GM12878 (cell line): ENCODE measurements at regions not wholly inside any gene's neighbourhood (a gene's known extent, or its start where the extent isn't known, plus 50 kb on each side); places are given as distances from the start of the nearest gene placed in this dataset.

Source experiments
- ATAC-seq: fragments of 200-7000 bp; cut with Tn5 transposase; 3 replicates; pipeline ENCODE4 v1.9.1; 2020; ENCODE audit warnings: mild to moderate bottlenecking, moderate library complexity
- BruUV-seq: library from RNA; stranded (reverse); fragments of 400-500 nt; replicated peaks from 2 replicates; lab custom pipeline; 2021; lab: Mats Ljungman, UMichigan
- CTCF ChIA-PET: fragments of 300-600 bp; sonication (Branson Sonifier 250); formaldehyde crosslinking; extraction: SDS; loops from one replicate; lab custom pipeline; 2021; ENCODE audit warnings: inconsistent platforms; lab: Yijun Ruan, JAX
- POLR2A ChIA-PET: fragments of 350-600 bp; formaldehyde crosslinking; extraction: SDS; loops from one replicate; lab custom pipeline; 2021; ENCODE audit warnings: inconsistent platforms; lab: Charles Lee
- RAD21 ChIA-PET: fragments of 300-600 bp; sonication (Branson Sonifier 250); formaldehyde crosslinking; loops from one replicate; lab custom pipeline; 2023; ENCODE audit warnings: antibody characterized with exemption; ENCODE audit not compliant: unreplicated experiment; lab: Charles Lee
- SMC1A ChIA-PET: fragments of 300-600 bp; sonication (Branson Sonifier 250); formaldehyde crosslinking; loops from one replicate; lab custom pipeline; 2023; ENCODE audit not compliant: unreplicated experiment, uncharacterized antibody; lab: Charles Lee
- DNase-seq: peaks from one replicate; pipeline ENCODE4 v3.0.0-alpha.2; 2011; ENCODE audit warnings: low read depth, low spot score
- FAIRE-seq: peaks from 3 replicates; lab custom pipeline; 2011; peaks lifted over from hg19 to GRCh38; lab: Jason Lieb, UNC
- H2AFZ ChIP-seq: 2 replicates; pipeline ENCODE4 v1.6.0; 2011; ENCODE audit warnings: low read depth, low read length, control low read depth; ENCODE audit not compliant: control insufficient read depth
- H3K27ac ChIP-seq: 2 replicates; pipeline ENCODE4 v1.5.1; 2011; ENCODE audit warnings: control low read depth; ENCODE audit not compliant: control insufficient read depth, insufficient read depth
- H3K27me3 ChIP-seq, 2 experiments: replicated peaks in 1 of 2; 2 replicates each; pipeline versions ENCODE4 v1.6.0 to v1.6.1; 2011; ENCODE audit warnings: low read length in 1 of 2; ENCODE audit not compliant: control insufficient read depth in 2 of 2, insufficient read depth in 2 of 2
- H3K36me3 ChIP-seq, 2 experiments: 2 replicates each; pipeline ENCODE4 v1.5.1; 2011; ENCODE audit warnings: low read length in 1 of 2; ENCODE audit not compliant: control insufficient read depth in 2 of 2, insufficient read depth in 2 of 2
- H3K4me1 ChIP-seq: 2 replicates; pipeline ENCODE4 v1.6.1; 2011; ENCODE audit warnings: mild to moderate bottlenecking, low read length, moderate library complexity, mixed read lengths; ENCODE audit not compliant: control insufficient read depth, insufficient read depth
- H3K4me2 ChIP-seq: 2 replicates; pipeline ENCODE4 v1.6.0; 2011; ENCODE audit warnings: control low read depth; ENCODE audit not compliant: control insufficient read depth, insufficient read depth
- H3K4me3 ChIP-seq: fragments of 200-600 bp; sonication (generic); 2 replicates; pipeline ENCODE4 v1.5.1; 2016
- H3K79me2 ChIP-seq: 2 replicates; pipeline ENCODE4 v1.6.0; 2011; ENCODE audit warnings: low read length; ENCODE audit not compliant: control insufficient read depth, insufficient read depth
- H3K9ac ChIP-seq: 2 replicates; pipeline ENCODE4 v1.8.0; 2011; ENCODE audit warnings: low read length, control low read depth, mixed read lengths; ENCODE audit not compliant: control insufficient read depth, insufficient read depth
- H3K9me3 ChIP-seq: replicated peaks from 3 replicates; pipeline ENCODE4 v1.5.1; 2011; ENCODE audit warnings: mild to moderate bottlenecking, low read length; ENCODE audit not compliant: control insufficient read depth, insufficient read depth
- H4K20me1 ChIP-seq: 2 replicates; pipeline ENCODE4 v1.6.0; 2011; ENCODE audit not compliant: control insufficient read depth, insufficient read depth
- CBX5 ChIP-seq: sonication (generic); IDR thresholded peaks from 2 replicates; pipeline ENCODE4 v1.6.1; 2016; ENCODE audit warnings: low read depth, moderate library complexity, mild to moderate bottlenecking, inconsistent platforms
- SPI1 ChIP-seq: IDR thresholded peaks from 2 replicates; pipeline ENCODE4 v1.6.1; 2011; ENCODE audit warnings: low read depth, mild to moderate bottlenecking, low read length, moderate library complexity, borderline replicate concordance; ENCODE audit not compliant: insufficient read depth
- TCF12 ChIP-seq: IDR thresholded peaks from 2 replicates; pipeline ENCODE4 v1.6.1; 2011; ENCODE audit warnings: low read depth, mild to moderate bottlenecking, low read length
- WGBS: methylation state at CpG from one replicate; pipeline ENCODE4 v1.1.6; 2016; ENCODE audit warnings: low lambda C conversion rate; ENCODE audit not compliant: insufficient replicate concordance, insufficient coverage; ENCODE audit errors: missing lambda C conversion rate; 5-methylcytosine and 5-hydroxymethylcytosine counted together
- in situ Hi-C: fragments of 300-500 bp; cut with MboI; formaldehyde crosslinking; loops from 9 replicates; pipeline ENCODE4 v1.14.3; 2018; ENCODE audit warnings: mixed read lengths
- intact Hi-C: fragments of 100-400 bp; cut with micrococcal nuclease; formaldehyde crosslinking; loops from one replicate; pipeline ENCODE4 v1.14.2; 2022; ENCODE audit not compliant: unreplicated experiment
- TF ChIP-seq, protein P1 (sequence below): fragments of 450-650 bp; IDR thresholded peaks from 2 replicates; pipeline ENCODE4 v1.6.1; 2017; ENCODE audit warnings: antibody characterized with exemption, mild to moderate bottlenecking, moderate library complexity
- TF ChIP-seq, protein P2 (sequence below): fragments of 450-650 bp; IDR thresholded peaks from 2 replicates; pipeline ENCODE4 v1.6.1; 2018; ENCODE audit warnings: mild to moderate bottlenecking, low read depth, moderate library complexity; ENCODE audit not compliant: partially characterized antibody
- TF ChIP-seq, protein P3 (sequence below): IDR thresholded peaks from 2 replicates; pipeline ENCODE4 v1.6.1; 2011; ENCODE audit warnings: low read depth, mild to moderate bottlenecking, low read length, moderate library complexity, borderline replicate concordance; ENCODE audit errors: extremely low read depth
- TF ChIP-seq, protein P4 (sequence below): fragments of 450-650 bp; IDR thresholded peaks from 2 replicates; pipeline ENCODE4 v1.6.1; 2017; ENCODE audit warnings: mild to moderate bottlenecking, low read depth, inconsistent platforms; ENCODE audit not compliant: poor library complexity, severe bottlenecking

DNA sequence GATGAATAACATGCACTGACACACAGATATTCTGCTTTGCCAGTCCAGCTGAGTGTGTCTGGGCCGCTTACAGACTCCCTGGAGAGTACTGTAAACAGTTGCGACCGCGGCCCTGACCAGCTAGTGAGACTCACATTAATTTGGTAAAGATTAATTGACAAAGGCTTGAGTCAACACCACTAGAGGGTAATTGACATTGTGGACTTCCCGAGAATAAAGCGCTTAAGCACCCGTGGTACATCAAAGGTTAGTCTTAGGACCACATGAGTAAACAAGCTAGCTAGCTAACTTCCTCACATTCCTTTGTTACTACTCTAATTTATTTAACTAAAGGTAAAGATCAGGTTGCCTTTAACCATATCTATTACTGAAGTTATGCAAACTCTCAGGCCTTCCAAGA lies 624.4 kb upstream of the ARGLU1 start:
- ChIA-PET SMC1A (no interaction called here), POLR2A (no interaction called here), CTCF (no interaction called here), RAD21 (no interaction called here)
- no peaks in the 10 kb centered on the region for H3K9me3 ChIP-seq
- no peak overlapping the region for H3K9ac ChIP-seq
- ATAC-seq (no peak), FAIRE-seq (no peak), DNase-seq (no peak)
- WGBS: 58% methylated on average over 7 of the region's 7 CpGs
- no peaks in the 10 kb centered on the region for H3K36me3 ChIP-seq
- H3K27me3 ChIP-seq: no peaks in the 10 kb centered on the region
- H3K4me1 ChIP-seq: no peaks in the 10 kb centered on the region
- in situ Hi-C loops (no loop called here), intact Hi-C loops (no loop called here)
- H3K4me2 ChIP-seq: no peak overlapping the region
- H2AFZ ChIP-seq: no peak overlapping the region
- TF ChIP-seq CBX5: no peak
- TF ChIP-seq, protein P1, sequence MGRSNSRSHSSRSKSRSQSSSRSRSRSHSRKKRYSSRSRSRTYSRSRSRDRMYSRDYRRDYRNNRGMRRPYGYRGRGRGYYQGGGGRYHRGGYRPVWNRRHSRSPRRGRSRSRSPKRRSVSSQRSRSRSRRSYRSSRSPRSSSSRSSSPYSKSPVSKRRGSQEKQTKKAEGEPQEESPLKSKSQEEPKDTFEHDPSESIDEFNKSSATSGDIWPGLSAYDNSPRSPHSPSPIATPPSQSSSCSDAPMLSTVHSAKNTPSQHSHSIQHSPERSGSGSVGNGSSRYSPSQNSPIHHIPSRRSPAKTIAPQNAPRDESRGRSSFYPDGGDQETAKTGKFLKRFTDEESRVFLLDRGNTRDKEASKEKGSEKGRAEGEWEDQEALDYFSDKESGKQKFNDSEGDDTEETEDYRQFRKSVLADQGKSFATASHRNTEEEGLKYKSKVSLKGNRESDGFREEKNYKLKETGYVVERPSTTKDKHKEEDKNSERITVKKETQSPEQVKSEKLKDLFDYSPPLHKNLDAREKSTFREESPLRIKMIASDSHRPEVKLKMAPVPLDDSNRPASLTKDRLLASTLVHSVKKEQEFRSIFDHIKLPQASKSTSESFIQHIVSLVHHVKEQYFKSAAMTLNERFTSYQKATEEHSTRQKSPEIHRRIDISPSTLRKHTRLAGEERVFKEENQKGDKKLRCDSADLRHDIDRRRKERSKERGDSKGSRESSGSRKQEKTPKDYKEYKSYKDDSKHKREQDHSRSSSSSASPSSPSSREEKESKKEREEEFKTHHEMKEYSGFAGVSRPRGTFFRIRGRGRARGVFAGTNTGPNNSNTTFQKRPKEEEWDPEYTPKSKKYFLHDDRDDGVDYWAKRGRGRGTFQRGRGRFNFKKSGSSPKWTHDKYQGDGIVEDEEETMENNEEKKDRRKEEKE: no peak
- TF ChIP-seq, protein P2, sequence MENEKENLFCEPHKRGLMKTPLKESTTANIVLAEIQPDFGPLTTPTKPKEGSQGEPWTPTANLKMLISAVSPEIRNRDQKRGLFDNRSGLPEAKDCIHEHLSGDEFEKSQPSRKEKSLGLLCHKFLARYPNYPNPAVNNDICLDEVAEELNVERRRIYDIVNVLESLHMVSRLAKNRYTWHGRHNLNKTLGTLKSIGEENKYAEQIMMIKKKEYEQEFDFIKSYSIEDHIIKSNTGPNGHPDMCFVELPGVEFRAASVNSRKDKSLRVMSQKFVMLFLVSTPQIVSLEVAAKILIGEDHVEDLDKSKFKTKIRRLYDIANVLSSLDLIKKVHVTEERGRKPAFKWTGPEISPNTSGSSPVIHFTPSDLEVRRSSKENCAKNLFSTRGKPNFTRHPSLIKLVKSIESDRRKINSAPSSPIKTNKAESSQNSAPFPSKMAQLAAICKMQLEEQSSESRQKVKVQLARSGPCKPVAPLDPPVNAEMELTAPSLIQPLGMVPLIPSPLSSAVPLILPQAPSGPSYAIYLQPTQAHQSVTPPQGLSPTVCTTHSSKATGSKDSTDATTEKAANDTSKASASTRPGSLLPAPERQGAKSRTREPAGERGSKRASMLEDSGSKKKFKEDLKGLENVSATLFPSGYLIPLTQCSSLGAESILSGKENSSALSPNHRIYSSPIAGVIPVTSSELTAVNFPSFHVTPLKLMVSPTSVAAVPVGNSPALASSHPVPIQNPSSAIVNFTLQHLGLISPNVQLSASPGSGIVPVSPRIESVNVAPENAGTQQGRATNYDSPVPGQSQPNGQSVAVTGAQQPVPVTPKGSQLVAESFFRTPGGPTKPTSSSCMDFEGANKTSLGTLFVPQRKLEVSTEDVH: no peak
- TF ChIP-seq, protein P3, sequence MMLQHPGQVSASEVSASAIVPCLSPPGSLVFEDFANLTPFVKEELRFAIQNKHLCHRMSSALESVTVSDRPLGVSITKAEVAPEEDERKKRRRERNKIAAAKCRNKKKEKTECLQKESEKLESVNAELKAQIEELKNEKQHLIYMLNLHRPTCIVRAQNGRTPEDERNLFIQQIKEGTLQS: no peak
- no peak for TF ChIP-seq TCF12
- TF ChIP-seq, protein P4, sequence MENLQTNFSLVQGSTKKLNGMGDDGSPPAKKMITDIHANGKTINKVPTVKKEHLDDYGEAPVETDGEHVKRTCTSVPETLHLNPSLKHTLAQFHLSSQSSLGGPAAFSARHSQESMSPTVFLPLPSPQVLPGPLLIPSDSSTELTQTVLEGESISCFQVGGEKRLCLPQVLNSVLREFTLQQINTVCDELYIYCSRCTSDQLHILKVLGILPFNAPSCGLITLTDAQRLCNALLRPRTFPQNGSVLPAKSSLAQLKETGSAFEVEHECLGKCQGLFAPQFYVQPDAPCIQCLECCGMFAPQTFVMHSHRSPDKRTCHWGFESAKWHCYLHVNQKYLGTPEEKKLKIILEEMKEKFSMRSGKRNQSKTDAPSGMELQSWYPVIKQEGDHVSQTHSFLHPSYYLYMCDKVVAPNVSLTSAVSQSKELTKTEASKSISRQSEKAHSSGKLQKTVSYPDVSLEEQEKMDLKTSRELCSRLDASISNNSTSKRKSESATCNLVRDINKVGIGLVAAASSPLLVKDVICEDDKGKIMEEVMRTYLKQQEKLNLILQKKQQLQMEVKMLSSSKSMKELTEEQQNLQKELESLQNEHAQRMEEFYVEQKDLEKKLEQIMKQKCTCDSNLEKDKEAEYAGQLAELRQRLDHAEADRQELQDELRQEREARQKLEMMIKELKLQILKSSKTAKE: no peak
- no peak for TF ChIP-seq SPI1
- H4K20me1 ChIP-seq: no peaks in the 10 kb centered on the region
- no TSS peak for BruUV-seq
- H3K79me2 ChIP-seq: no peaks in the 10 kb centered on the region
- H3K27ac ChIP-seq: no peak overlapping the region
- no peak overlapping the region for H3K4me3 ChIP-seq
